H1 (cell line): ENCODE measurements at regions not wholly inside any gene's neighbourhood (a gene's known extent, or its start where the extent isn't known, plus 50 kb on each side); places are given as distances from the start of the nearest gene placed in this dataset.

ENCODE experiments used
- CBX5 ChIP-seq: fragments of 300-800, 300-1000 bp; sonication (generic); IDR thresholded peaks from 2 replicates; pipeline ENCODE4 v1.7.1; 2016; ENCODE audit warnings: antibody characterized with exemption, low read length, low read depth
- CBX8 ChIP-seq: fragments of 300-800, 300-1000 bp; sonication (generic); IDR thresholded peaks from 2 replicates; pipeline ENCODE4 v1.7.1; 2016; ENCODE audit warnings: low read depth, low read length, borderline replicate concordance
- CREB1 ChIP-seq: IDR thresholded peaks from 2 replicates; pipeline ENCODE4 v1.6.1; 2012; ENCODE audit warnings: inconsistent platforms

DNA sequence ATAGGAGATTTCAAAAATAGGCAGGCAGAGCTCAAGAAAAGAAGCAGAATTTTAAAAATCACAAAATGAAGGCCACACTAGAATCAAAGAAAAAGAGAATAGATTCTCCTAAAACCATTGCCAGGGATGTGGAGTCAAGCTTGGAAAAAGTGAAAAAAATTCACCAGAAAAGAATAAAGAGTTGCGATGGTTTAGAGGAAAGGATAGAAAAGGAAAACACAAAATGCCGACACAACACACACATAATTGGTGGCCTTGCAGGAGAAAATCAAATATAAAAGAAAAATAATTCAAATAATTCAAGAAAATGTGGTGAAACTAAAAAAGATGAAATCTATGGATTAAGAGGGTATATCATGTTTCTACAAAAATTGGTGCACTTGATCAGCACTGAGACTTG, 181.6 kb upstream of the C14orf180 start (continued):
- TF ChIP-seq CBX8 (no peak), CREB1 (no peak), CBX5 (no peak)
